ENCODE measurements at regions not wholly inside any gene's neighbourhood (a gene's known extent, or its start where the extent isn't known, plus 50 kb on each side); places are given as distances from the start of the nearest gene placed in this dataset.
A peak's percentile ranks its signal among the peaks of the same experiment; 100 is the strongest.

DNA sequence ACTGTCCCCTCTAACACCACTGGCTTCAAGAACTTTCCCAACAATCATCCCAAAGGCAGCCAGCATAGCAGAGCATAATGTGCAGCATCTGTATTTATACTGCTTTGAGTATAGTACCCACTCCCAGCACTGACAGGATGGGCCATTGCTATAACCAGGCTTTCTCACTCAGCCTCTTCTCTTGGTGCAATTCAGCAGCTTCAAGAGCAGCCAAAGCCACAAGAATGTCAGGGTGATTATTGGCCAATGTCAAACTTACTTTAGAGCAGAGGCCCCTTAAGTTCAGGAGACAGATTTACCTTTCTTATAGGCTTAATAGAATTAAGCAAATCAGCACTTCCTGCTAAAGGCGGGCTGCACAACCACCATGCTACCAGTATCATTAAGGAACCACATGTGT is 232.4 kb upstream of the RSPO3 start:
- H3K9me3 ChIP-seq (ENCODE audit: insufficient read depth, low read depth, low read length), result no peaks in the 10 kb centered on the region
- no peak overlapping the region for H3K4me2 ChIP-seq (ENCODE audit: low read length)
- no peaks in the 10 kb centered on the region for H4K20me1 ChIP-seq (ENCODE audit: insufficient read depth, low read length)
- H3K27me3 ChIP-seq (ENCODE audit: insufficient read depth, low read length), result no peaks in the 10 kb centered on the region
- Mint-ChIP-seq H3K4me3 (ENCODE audit: unreplicated experiment) (no peak overlapping the region), H3K27me3 (ENCODE audit: low read depth, unreplicated experiment) (no peaks in the 10 kb centered on the region), H3K9me3 (ENCODE audit: unreplicated experiment) (no peaks in the 10 kb centered on the region), H3K27ac (ENCODE audit: unreplicated experiment) (no peak overlapping the region), H3K4me1 (ENCODE audit: low read depth, unreplicated experiment) (peaks cover 8% of the 10 kb centered on the region), H3K36me3 (ENCODE audit: low read depth, unreplicated experiment) (no peaks in the 10 kb centered on the region)
- FAIRE-seq, result no peak
- no peaks in the 10 kb centered on the region for H3K79me2 ChIP-seq (ENCODE audit: insufficient read depth, low read length)
- no peak overlapping the region for H2AFZ ChIP-seq (ENCODE audit: low read depth, low read length)
- H3K9ac ChIP-seq (ENCODE audit: low read length), result no peak overlapping the region
- peak; percentile 16 for DNase-seq (ENCODE audit: low read depth)
- no peaks in the 10 kb centered on the region for H3K4me1 ChIP-seq (ENCODE audit: insufficient read depth, low read length)
- no peak overlapping the region for H3K27ac ChIP-seq (ENCODE audit: low read depth, low read length)
- no peaks in the 10 kb centered on the region for H3K36me3 ChIP-seq (ENCODE audit: insufficient read depth, low read length)
- no peak overlapping the region for H3K4me3 ChIP-seq (ENCODE audit: insufficient read depth, low read depth, low read length)
- no peak for TF ChIP-seq EZH2 (IDR thresholded peaks at IDR 0.05; ENCODE audit: insufficient read depth, low read length)

DNA sequence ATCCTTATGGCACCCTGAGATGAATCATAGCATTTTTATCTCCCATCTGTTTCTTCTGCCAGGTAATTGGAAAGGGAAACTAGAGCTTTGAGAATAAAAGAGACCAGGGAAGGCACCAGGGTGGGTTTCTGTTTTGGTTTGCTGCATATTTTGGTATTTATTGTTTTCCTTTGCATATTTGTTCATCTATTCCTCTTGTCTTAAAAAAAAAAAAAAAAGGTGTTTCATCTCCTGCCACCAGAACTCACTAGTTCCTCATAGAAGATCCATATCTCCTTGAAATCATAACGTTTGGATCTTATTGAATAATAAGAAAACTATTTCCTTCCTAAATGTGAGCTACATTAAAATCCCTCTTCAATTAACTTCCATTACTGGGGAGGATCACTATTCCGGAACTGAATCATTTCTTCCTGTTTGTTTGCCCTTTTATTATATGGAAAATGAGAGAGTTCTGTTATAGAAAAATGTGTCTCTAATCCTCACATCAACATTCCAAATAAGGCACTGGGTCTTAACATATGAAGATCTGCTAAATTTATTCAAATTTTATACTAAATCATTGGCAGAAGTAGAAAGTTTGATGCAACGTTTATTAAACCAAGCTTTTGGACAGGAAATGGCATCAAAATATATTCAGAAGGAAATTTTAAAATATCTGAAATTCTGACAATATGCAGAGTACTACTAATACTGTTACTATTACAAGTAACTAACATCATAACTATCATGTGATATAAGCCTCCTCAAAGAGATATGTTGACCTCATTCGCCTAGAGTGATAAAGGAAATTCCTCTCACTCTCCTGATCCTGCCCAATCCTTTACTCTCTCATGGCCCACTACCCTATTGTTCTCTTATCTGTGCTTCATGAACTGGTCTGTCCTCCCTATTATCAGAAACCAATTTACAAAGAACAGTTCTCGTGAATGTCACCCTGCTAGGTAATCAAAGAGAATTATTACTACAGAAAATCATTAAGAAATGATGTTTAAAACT is 229.4 kb upstream of the RSPO3 start:
- Histone ChIP-seq H3K27ac (ENCODE audit: low read depth, low read length) (no peak overlapping the region), H3K4me1 (ENCODE audit: insufficient read depth, low read length) (no peaks in the 10 kb centered on the region), H3K27me3 (ENCODE audit: insufficient read depth, low read length) (no peaks in the 10 kb centered on the region), H3K4me3 (ENCODE audit: insufficient read depth, low read depth, low read length) (no peak overlapping the region), H3K4me2 (ENCODE audit: low read length) (no peak overlapping the region), H3K9me3 (ENCODE audit: insufficient read depth, low read depth, low read length) (no peaks in the 10 kb centered on the region), H3K79me2 (ENCODE audit: insufficient read depth, low read length) (no peaks in the 10 kb centered on the region), H4K20me1 (ENCODE audit: insufficient read depth, low read length) (no peaks in the 10 kb centered on the region), H3K36me3 (ENCODE audit: insufficient read depth, low read length) (no peaks in the 10 kb centered on the region), H3K9ac (ENCODE audit: low read length) (no peak overlapping the region), H2AFZ (ENCODE audit: low read depth, low read length) (no peak overlapping the region)
- TF ChIP-seq EZH2 (IDR thresholded peaks at IDR 0.05; ENCODE audit: insufficient read depth, low read length) (no peak), CTCF (IDR thresholded peaks at IDR 0.05; ENCODE audit: insufficient read depth, low read depth, low read length) (no peak)
- H3K27me3 Mint-ChIP-seq (ENCODE audit: low read depth, unreplicated experiment), result no peaks in the 10 kb centered on the region
- H3K27ac Mint-ChIP-seq (ENCODE audit: unreplicated experiment), result no peak overlapping the region
- no peak overlapping the region for H3K4me3 Mint-ChIP-seq (ENCODE audit: unreplicated experiment)
- FAIRE-seq (no peak), DNase-seq (ENCODE audit: low read depth) (no peak)
- H3K9me3 Mint-ChIP-seq (ENCODE audit: unreplicated experiment), result peaks cover 4% of the 10 kb centered on the region
- H3K4me1 Mint-ChIP-seq (ENCODE audit: low read depth, unreplicated experiment), result peaks cover 8% of the 10 kb centered on the region
- H3K36me3 Mint-ChIP-seq (ENCODE audit: low read depth, unreplicated experiment), result no peaks in the 10 kb centered on the region

- no peaks in the 10 kb centered on the region for H3K36me3 Mint-ChIP-seq (ENCODE audit: low read depth, unreplicated experiment)
- H3K9me3 Mint-ChIP-seq (ENCODE audit: unreplicated experiment), result peaks cover 4% of the 10 kb centered on the region
- Histone ChIP-seq H3K27ac (ENCODE audit: low read depth, low read length) (no peak overlapping the region), H2AFZ (ENCODE audit: low read depth, low read length) (no peak overlapping the region), H3K4me2 (ENCODE audit: low read length) (no peak overlapping the region), H3K79me2 (ENCODE audit: insufficient read depth, low read length) (no peaks in the 10 kb centered on the region), H4K20me1 (ENCODE audit: insufficient read depth, low read length) (no peaks in the 10 kb centered on the region), H3K36me3 (ENCODE audit: insufficient read depth, low read length) (no peaks in the 10 kb centered on the region), H3K4me3 (ENCODE audit: insufficient read depth, low read depth, low read length) (no peak overlapping the region), H3K27me3 (ENCODE audit: insufficient read depth, low read length) (no peaks in the 10 kb centered on the region), H3K4me1 (ENCODE audit: insufficient read depth, low read length) (no peaks in the 10 kb centered on the region), H3K9ac (ENCODE audit: low read length) (no peak overlapping the region), H3K9me3 (ENCODE audit: insufficient read depth, low read depth, low read length) (no peaks in the 10 kb centered on the region)
- no peak overlapping the region for H3K27ac Mint-ChIP-seq (ENCODE audit: unreplicated experiment)
- FAIRE-seq (no peak), DNase-seq (ENCODE audit: low read depth) (no peak)
- H3K4me1 Mint-ChIP-seq (ENCODE audit: low read depth, unreplicated experiment), result peaks cover 8% of the 10 kb centered on the region
- no peak overlapping the region for H3K4me3 Mint-ChIP-seq (ENCODE audit: unreplicated experiment)
- no peak for TF ChIP-seq CTCF (IDR thresholded peaks at IDR 0.05; ENCODE audit: insufficient read depth, low read depth, low read length)
- TF ChIP-seq EZH2 (IDR thresholded peaks at IDR 0.05; ENCODE audit: insufficient read depth, low read length), result no peak
- no peaks in the 10 kb centered on the region for H3K27me3 Mint-ChIP-seq (ENCODE audit: low read depth, unreplicated experiment)
Observed at GRCh38 chr6:126890055-126890454, 228.4 kb upstream of the RSPO3 start.
